ENCODE measurements at regions not wholly inside any gene's neighbourhood (a gene's known extent, or its start where the extent isn't known, plus 50 kb on each side); places are given as distances from the start of the nearest gene placed in this dataset.
"Not testable (repeated sequence)": the region's sequence is repeated elsewhere in the genome, so short reads cannot be mapped to it uniquely, and the experiment has no call there.

DNA sequence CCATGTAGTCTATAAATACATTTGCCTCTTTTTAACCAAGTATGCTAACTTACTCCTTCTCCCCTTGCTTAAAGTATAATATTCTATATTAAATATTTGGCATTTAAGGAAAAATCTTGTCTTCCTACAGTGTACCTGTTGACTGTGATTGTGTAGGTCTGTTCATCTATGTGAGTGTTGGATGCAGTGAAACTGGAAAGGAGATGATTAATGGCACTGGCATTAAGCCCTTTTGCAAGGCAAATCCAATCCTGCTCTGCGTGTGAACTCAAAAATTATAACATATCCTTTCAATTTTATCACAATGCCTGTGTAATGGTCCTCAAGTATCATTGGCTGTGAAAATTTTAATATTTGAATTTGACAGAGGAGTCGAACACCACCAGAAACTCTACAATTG lies 565.0 kb downstream of the KCNT2 start:
- TF ChIP-seq, protein P1, sequence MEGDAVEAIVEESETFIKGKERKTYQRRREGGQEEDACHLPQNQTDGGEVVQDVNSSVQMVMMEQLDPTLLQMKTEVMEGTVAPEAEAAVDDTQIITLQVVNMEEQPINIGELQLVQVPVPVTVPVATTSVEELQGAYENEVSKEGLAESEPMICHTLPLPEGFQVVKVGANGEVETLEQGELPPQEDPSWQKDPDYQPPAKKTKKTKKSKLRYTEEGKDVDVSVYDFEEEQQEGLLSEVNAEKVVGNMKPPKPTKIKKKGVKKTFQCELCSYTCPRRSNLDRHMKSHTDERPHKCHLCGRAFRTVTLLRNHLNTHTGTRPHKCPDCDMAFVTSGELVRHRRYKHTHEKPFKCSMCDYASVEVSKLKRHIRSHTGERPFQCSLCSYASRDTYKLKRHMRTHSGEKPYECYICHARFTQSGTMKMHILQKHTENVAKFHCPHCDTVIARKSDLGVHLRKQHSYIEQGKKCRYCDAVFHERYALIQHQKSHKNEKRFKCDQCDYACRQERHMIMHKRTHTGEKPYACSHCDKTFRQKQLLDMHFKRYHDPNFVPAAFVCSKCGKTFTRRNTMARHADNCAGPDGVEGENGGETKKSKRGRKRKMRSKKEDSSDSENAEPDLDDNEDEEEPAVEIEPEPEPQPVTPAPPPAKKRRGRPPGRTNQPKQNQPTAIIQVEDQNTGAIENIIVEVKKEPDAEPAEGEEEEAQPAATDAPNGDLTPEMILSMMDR (IDR thresholded peaks at IDR 0.05) = no peak
- DNase-seq (ENCODE audit: low spot score) = no peak
- H3K27ac ChIP-seq = no peak overlapping the region
- H3K4me3 ChIP-seq = no peak overlapping the region

DNA sequence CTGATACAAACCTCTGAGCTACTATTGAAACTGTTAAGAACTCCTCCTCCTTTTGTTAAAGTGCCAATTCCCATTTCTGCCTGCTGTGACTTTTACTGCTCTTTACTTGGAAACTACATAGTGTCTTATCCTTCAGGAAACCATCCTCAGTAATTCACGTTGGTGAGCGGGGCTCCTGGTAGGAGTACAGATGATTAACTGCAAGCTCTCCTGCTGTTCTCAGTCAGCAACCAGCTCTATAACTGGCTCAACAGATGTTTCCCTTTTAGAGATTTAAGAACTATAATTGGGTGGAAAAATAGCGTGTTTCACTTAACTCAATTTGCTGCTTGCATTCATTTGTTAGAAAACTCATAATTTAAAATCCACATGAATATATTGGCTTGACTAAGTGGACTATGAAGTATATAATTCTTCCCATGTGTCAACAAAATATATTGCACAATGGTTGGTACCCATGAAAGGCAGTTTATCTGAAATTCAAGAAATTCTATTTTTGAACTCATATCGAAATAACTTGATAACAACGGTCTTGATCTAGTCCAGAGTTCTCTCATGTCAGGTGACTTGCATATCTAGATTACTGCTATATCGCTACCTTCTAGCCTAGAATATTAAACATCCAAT lies 574.0 kb downstream of the KCNT2 start:
- no peak overlapping the region for H3K4me3 ChIP-seq
- no peak overlapping the region for H3K27ac ChIP-seq
- TF ChIP-seq, protein P1 (IDR thresholded peaks at IDR 0.05) = no peak
- DNase-seq (ENCODE audit: low spot score) = no peak

DNA sequence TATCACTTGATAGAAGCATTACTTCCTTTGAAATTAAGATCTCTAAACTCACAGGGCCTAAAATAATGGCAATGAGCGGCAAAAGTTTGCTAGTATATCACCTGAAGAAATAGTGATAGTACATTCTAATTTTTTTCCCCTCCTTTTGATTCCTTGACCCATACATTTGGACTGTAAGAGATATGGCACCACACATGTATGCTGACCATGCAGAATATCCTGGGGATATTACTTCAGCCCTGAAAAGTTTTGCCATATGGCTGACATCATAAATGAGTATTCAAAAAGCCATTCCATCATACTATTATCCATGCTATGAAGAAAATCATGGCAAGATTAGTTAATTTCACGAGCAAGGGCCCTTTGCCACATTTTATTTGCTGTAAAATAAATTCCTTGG lies 576.9 kb downstream of the KCNT2 start:
- H3K4me3 ChIP-seq; DNase-seq (ENCODE audit: low spot score); H3K27ac ChIP-seq: not testable (repeated sequence)

DNA sequence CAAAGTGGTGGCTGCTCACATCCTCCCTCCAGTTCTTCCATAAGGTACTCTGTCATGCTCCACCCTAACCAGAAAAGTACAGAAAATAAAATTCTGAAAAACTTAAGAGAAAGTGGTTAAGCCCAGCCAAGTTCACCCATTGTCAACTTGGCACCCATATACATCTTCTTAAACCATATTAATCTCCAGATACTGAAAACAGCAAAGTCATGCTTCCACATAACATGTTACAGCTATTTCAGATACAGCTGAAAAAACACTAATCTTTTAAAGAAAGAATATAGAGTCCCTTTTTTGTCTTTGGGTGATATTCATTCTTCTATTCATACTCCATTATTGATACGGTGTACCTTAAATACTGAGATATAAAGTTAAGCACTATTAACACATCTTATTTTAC lies 577.8 kb downstream of the KCNT2 start:
- Histone ChIP-seq H3K27ac (no peak overlapping the region), H3K4me3 (no peak overlapping the region)
- TF ChIP-seq, protein P1 (IDR thresholded peaks at IDR 0.05) = no peak

DNA sequence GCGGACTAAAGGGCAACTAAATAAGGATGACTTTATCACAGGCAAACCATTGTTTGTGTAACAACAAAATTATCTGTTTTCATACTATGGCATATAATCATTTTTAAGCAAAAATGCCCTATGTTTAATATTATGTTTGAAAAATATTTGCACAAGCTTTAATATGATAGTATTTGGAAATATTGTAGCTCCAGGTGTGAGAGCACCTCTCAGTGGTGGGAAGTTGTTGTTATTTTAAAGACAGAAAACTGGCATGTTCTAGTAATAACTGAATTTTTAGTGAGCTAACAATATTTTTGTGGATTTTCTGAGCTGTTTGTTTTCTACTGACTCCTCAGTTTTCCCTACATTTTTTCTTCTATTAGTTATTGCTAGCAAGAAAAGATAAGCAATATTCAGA lies 578.8 kb downstream of the KCNT2 start:
- Histone ChIP-seq H3K27ac (no peak overlapping the region), H3K4me3 (no peak overlapping the region)
- DNase-seq (ENCODE audit: low spot score) = no peak
- TF ChIP-seq, protein P1 (IDR thresholded peaks at IDR 0.05) = no peak

More for the DNA sequence above, 577.8 kb downstream of the KCNT2 start:
- DNase-seq (ENCODE audit: low spot score) = no peak

DNA sequence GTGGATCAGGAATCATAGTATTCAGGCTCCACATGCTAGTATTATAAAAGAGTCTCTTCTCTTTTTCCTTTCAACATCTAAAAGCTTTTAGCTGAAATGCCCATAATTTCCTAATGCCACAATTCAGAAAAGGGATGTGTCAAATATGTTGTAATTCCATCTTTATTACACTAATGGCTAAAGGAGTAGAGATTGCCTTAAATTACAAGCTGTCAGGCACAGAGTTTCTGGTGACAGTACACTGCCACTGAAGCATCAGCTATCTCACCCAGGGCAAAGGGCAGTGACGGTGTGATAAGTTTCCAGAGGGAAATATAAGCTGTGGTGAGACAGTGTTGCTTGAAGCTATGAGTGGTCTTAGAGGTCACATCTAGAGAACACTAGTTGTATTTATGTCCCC lies 581.1 kb downstream of the KCNT2 start:
- TF ChIP-seq, protein P1 (IDR thresholded peaks at IDR 0.05) = no peak
- Histone ChIP-seq H3K27ac (no peak overlapping the region), H3K4me3 (no peak overlapping the region)
- DNase-seq (ENCODE audit: low spot score) = no peak

DNA sequence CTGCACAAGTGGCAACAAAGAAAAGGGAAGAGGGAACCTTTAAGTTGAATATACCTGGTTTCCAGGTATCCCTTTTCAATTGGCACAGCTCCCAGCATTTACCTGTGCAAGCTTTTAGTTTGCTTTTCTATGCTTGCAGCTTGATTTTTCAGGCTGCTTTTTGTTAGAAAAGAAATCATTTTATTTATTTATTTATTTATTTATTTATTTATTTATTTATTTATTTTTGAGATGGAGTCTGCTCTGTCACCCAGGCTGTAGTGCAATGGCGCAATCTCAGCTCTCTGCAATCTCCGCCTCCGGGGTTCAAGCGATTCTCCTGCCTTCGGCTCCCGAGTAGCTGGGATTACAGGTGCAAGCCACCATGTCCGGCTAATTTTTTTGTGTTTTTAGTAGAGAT lies 587.1 kb downstream of the KCNT2 start:
- DNase-seq (ENCODE audit: low spot score); H3K27ac ChIP-seq; H3K4me3 ChIP-seq: not testable (repeated sequence)

DNA sequence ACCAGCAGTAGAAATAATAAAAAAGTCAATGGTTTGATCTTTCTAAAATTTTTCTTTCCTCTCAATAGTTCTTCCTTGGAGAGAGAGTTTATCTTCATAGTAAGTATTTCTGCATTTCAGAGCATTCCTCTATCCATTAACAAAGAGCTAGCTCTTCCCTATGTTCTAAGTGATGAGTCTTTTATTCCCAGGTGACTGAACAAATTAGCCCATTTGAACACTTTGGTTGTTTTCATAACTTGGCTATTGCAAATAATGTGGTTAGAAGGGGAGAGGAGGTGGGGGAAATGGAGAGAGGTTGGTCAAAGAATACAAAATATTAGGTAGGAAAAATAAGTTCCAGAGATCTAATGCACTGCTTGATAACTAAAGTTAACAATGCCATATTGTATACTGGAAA lies 598.9 kb downstream of the KCNT2 start:
- DNase-seq (ENCODE audit: low spot score) = no peak
- TF ChIP-seq, protein P1 (IDR thresholded peaks at IDR 0.05) = no peak
- Histone ChIP-seq H3K4me3 (no peak overlapping the region), H3K27ac (no peak overlapping the region)
